ENCODE measurements at regions not wholly inside any gene's neighbourhood (a gene's known extent, or its start where the extent isn't known, plus 50 kb on each side); places are given as distances from the start of the nearest gene placed in this dataset.

DNA sequence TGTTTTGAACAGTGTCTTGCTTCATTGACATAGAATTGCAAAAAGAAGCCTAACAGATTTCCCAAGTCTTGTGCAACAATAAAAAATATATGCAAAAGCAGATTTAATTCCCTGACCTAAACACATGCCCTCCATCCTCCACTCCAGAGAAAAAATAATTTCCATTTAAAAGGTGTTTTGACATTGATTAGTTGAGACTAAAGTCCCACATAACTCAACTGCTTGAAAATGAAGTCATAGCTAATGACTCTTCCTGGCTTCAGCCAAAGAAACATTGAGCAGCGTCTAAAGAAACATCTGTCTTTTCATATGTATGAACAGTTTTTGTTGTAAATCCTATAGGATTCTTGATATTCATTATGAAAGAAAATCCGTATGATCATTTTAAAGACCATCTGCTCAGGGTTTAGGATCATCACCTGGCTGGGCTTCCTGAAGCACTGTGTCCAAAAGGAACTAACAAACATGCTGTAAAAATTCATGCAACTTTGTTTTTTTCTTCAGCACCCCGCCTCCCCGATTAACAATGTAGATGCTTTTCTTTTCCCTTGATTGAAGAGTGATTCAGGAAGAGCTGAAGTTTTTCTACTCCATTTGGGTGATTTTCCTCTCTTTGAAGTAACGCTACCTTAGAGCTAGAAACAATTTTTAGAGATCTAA lies 273.4 kb downstream of the HS3ST1 start:
- DNase-seq (ENCODE audit: low spot score) = no peak
- Mint-ChIP-seq H3K9me3 (ENCODE audit: low read depth) (no peaks in the 10 kb centered on the region), H3K27me3 (ENCODE audit: low read depth) (peaks cover 2% of the 10 kb centered on the region), H3K4me1 (ENCODE audit: low read depth) (no peaks in the 10 kb centered on the region), H3K27ac (ENCODE audit: unreplicated experiment) (no peak overlapping the region), H3K4me3 (ENCODE audit: unreplicated experiment) (no peak overlapping the region), H3K36me3 (ENCODE audit: low read depth) (no peaks in the 10 kb centered on the region)
- TF ChIP-seq, protein P1, sequence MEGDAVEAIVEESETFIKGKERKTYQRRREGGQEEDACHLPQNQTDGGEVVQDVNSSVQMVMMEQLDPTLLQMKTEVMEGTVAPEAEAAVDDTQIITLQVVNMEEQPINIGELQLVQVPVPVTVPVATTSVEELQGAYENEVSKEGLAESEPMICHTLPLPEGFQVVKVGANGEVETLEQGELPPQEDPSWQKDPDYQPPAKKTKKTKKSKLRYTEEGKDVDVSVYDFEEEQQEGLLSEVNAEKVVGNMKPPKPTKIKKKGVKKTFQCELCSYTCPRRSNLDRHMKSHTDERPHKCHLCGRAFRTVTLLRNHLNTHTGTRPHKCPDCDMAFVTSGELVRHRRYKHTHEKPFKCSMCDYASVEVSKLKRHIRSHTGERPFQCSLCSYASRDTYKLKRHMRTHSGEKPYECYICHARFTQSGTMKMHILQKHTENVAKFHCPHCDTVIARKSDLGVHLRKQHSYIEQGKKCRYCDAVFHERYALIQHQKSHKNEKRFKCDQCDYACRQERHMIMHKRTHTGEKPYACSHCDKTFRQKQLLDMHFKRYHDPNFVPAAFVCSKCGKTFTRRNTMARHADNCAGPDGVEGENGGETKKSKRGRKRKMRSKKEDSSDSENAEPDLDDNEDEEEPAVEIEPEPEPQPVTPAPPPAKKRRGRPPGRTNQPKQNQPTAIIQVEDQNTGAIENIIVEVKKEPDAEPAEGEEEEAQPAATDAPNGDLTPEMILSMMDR (IDR thresholded peaks at IDR 0.05) = no peak

DNA sequence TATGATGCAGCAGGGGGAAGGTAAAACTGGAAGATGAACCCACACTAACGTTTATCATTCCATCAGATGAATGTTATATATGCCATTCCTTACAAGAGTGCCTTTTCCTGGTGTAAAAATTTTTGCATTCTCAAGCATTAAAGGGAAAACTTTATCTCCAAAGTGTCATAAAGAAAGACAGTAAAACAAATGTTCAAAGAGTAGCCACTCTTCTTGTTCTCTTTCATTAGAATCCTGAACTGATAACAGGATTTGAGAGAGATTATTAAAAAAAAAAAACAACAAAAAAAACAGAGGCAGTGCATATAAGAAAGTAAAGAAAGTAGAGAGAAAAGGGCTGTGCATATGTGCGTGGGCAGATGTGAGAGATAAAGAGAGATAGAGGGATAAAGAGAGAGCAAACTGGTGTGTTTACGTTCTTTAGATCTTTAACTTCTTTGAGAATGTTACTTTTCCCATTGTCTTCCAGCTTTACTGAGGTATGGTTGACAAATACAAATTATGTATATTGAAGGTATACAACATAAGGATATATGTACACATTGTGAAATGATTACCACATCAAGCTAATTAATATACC lies 275.4 kb downstream of the HS3ST1 start:
- peaks cover 2% of the 10 kb centered on the region for H3K27me3 Mint-ChIP-seq (ENCODE audit: low read depth)
- no peaks in the 10 kb centered on the region for H3K36me3 Mint-ChIP-seq (ENCODE audit: low read depth)
- no peaks in the 10 kb centered on the region for H3K4me1 Mint-ChIP-seq (ENCODE audit: low read depth)
- H3K4me3 Mint-ChIP-seq (ENCODE audit: unreplicated experiment) = no peak overlapping the region
- H3K27ac Mint-ChIP-seq (ENCODE audit: unreplicated experiment) = no peak overlapping the region
- no peak for DNase-seq (ENCODE audit: low spot score)
- no peaks in the 10 kb centered on the region for H3K9me3 Mint-ChIP-seq (ENCODE audit: low read depth)
- TF ChIP-seq, protein P1 (IDR thresholded peaks at IDR 0.05) = no peak

GRCh38 chr4:11152684-11153083 lies 276.0 kb downstream of the HS3ST1 start:
- H3K4me3 Mint-ChIP-seq (ENCODE audit: unreplicated experiment) = no peak overlapping the region
- no peaks in the 10 kb centered on the region for H3K27me3 Mint-ChIP-seq (ENCODE audit: low read depth)
- TF ChIP-seq, protein P1 (IDR thresholded peaks at IDR 0.05) = no peak
- H3K36me3 Mint-ChIP-seq (ENCODE audit: low read depth) = no peaks in the 10 kb centered on the region
- H3K9me3 Mint-ChIP-seq (ENCODE audit: low read depth) = no peaks in the 10 kb centered on the region
- H3K27ac Mint-ChIP-seq (ENCODE audit: unreplicated experiment) = no peak overlapping the region
- no peak for DNase-seq (ENCODE audit: low spot score)
- H3K4me1 Mint-ChIP-seq (ENCODE audit: low read depth) = no peaks in the 10 kb centered on the region

DNA sequence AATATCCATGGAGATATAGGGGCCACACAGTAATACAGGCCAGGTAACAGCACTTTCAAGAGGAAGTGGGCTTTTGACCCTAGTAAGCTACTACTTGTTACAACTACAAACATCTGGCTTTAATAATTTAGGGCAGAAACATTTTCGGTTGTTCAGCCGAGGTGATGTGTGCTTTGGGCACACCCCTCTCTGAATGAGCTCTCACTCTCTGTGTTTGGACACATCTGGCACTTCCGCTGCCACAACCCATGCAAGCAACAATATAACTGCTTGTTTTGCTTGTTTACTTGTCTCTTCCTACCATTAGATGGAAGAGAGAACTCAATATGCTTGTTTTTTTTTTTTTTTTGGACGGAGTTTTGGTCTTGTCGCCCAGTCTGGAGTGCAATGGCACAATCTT lies 277.2 kb downstream of the HS3ST1 start:
- no peaks in the 10 kb centered on the region for H3K27me3 Mint-ChIP-seq (ENCODE audit: low read depth)
- no peaks in the 10 kb centered on the region for H3K36me3 Mint-ChIP-seq (ENCODE audit: low read depth)
- H3K4me3 Mint-ChIP-seq (ENCODE audit: unreplicated experiment) = no peak overlapping the region
- TF ChIP-seq, protein P1 (IDR thresholded peaks at IDR 0.05) = no peak
- no peaks in the 10 kb centered on the region for H3K4me1 Mint-ChIP-seq (ENCODE audit: low read depth)
- no peaks in the 10 kb centered on the region for H3K9me3 Mint-ChIP-seq (ENCODE audit: low read depth)
- H3K27ac Mint-ChIP-seq (ENCODE audit: unreplicated experiment) = no peak overlapping the region
- DNase-seq (ENCODE audit: low spot score) = no peak

DNA sequence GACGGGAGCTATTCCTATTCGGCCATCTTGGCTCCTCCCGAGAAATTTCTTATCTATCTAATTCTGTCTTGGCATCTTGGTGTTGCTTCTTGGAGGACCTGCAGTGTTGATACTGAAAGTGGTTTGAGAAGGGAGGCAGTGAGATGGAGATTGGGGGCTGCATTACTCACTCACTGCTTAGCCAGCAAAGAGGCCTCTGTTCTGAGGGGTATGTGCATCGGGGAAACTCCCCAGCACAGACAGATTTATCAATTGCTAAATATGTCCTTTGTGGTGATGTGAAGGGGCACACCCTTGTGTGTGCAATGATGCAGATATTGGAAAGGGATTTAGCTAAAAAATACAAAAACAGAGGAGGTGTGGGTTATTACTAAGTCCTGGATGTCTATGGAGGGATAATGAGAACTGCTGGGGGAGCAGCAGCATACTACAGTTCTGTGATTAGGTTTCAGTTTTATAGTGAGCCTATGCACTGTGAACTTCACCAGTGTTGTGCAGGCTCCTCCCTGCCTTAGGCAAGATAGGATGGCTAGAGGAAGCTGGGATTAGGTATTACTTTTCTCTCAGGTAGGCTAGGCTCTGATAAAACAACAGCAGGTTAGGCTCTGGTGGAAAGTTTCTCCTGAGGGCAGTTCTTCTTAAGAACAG lies 279.0 kb downstream of the HS3ST1 start:
- H3K9me3 Mint-ChIP-seq (ENCODE audit: low read depth) = no peaks in the 10 kb centered on the region
- TF ChIP-seq, protein P1 (IDR thresholded peaks at IDR 0.05) = no peak
- H3K4me1 Mint-ChIP-seq (ENCODE audit: low read depth) = no peaks in the 10 kb centered on the region
- no peaks in the 10 kb centered on the region for H3K27me3 Mint-ChIP-seq (ENCODE audit: low read depth)
- H3K27ac Mint-ChIP-seq (ENCODE audit: unreplicated experiment) = no peak overlapping the region
- no peak overlapping the region for H3K4me3 Mint-ChIP-seq (ENCODE audit: unreplicated experiment)
- no peaks in the 10 kb centered on the region for H3K36me3 Mint-ChIP-seq (ENCODE audit: low read depth)
- no peak for DNase-seq (ENCODE audit: low spot score)

All from chondrocyte (in vitro differentiated cells).